LNCAP (cell line): ENCODE measurements at regions not wholly inside any gene's neighbourhood (a gene's known extent, or its start where the extent isn't known, plus 50 kb on each side); places are given as distances from the start of the nearest gene placed in this dataset.

Experiments used
- TF ChIP-seq, protein P1 (sequence below): fragments of 450-650 bp; IDR thresholded peaks from 2 replicates; pipeline ENCODE4 v1.5.1; 2017; ENCODE audit warnings: mild to moderate bottlenecking

DNA sequence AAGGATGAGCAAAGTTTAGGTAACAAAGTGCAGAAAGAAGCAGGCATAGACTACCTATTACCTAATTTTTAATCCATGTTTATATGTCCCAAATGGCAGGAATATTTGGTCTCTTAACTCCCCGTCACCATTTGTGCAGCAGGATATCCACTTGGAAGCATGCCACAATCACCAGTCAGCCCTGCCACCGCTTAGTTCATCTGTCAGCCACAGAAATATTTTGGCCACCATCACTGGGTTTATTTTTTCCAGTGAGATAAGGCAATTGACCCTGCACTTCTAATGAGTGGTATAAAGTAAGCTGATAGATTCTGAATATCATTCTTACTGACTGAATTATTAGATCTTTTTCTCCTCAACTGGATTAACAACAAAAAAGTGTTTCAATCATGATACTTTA is 152.9 kb upstream of the SOX2 start:
- TF ChIP-seq, protein P1, sequence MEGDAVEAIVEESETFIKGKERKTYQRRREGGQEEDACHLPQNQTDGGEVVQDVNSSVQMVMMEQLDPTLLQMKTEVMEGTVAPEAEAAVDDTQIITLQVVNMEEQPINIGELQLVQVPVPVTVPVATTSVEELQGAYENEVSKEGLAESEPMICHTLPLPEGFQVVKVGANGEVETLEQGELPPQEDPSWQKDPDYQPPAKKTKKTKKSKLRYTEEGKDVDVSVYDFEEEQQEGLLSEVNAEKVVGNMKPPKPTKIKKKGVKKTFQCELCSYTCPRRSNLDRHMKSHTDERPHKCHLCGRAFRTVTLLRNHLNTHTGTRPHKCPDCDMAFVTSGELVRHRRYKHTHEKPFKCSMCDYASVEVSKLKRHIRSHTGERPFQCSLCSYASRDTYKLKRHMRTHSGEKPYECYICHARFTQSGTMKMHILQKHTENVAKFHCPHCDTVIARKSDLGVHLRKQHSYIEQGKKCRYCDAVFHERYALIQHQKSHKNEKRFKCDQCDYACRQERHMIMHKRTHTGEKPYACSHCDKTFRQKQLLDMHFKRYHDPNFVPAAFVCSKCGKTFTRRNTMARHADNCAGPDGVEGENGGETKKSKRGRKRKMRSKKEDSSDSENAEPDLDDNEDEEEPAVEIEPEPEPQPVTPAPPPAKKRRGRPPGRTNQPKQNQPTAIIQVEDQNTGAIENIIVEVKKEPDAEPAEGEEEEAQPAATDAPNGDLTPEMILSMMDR: no peak

DNA sequence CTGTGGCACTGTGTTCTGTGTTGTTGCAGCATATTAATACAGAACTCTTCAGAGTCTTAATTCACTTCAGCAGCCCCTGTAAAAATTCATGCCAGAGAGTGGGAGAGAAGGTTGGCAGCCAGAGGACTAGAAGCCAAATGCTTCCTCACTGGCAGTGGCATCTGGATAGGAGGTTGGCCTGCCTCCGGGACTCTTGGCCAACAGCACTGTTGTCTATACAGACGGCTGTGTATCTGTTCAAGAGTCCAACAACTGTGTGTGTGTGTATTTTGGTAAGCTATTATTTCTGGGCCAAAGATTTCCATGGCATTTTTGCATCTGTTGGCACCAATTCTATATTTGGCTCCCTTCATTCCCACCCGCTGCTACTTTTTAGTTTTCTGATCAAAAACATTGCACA is 156.0 kb upstream of the SOX2 start:
- TF ChIP-seq, protein P1: no peak

DNA sequence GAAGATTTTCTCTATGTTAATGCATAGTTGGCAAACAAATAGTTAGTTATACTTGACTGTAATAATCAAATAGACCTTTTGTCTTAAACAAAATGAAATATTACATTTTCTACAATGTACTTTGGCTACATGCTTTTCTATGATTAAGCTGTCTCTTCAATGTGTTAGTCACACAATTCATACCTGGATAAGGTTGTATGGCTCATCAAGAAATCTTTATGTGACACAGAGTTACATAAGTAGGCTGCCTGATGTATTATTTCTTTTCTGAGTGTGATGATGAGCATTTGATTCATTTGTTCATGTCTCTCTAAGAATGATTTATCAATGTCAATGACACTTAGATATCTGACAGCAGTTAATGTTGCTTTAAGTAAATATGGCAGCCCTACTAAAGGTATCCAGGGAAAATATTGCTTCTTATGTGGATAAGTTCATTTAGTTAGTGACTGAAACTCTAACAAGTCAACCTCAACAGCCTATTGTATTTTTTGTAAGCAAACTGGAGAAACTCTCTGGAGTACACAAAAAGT is 157.4 kb upstream of the SOX2 start:
- TF ChIP-seq, protein P1: no peak

DNA sequence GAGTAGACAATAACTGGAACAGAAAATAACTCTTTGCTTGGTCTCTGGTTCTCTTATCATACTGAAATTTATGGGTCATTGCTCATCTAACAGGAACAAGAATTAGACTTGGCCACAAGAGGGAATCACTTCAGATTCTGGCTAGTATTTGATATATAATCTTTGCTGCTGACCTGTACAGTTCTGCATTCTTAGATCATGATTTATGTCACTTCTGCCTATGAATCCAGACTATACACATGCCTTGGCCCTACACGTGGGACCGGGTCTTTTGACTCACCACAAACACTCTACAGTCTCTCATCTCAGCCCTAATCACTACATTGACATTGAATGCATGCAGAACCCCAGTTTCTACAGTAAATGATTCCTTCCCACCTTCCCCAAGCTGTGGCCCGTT is 162.5 kb upstream of the SOX2 start:
- TF ChIP-seq, protein P1: no peak

DNA sequence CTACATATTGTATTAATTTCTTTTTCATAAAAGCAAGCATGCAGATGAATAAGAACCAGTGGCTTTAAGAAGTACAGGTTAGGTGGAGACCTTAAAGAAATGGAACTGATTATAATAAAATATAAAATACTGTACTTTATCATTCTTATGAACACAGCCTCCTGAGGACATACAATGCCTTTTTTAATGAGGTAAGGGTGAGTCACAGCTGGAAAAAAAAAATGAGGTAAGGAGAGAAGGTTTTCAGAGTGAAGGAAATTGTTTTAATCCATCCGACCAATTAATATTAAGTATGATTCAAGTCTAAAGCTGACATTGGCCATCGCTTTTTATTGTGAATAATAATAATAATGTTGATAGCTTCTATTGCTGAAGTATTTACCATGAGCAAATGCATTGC is 170.3 kb upstream of the SOX2 start:
- TF ChIP-seq, protein P1: no peak

DNA sequence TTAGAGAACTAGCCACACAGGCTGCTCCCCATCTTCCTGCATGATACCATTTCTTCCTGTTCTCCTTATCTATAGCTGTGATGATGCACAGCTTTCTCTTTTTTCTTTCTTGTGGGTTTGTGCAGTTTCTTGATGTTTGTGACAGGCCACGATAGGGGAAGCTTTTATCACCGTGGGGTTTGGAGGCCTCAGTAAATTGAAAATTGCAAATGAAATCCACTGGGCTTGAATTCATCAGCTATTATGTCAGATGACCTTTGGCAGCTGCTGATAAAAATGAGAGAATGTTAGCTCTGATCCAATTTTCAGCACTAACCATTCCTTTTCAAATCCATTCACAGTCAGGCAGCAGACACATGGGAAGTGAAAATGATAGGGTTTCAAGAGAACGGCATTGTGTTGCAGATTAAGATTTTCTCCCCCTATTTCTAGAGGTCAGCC is 176.9 kb upstream of the SOX2 start:
- TF ChIP-seq, protein P1: no peak

DNA sequence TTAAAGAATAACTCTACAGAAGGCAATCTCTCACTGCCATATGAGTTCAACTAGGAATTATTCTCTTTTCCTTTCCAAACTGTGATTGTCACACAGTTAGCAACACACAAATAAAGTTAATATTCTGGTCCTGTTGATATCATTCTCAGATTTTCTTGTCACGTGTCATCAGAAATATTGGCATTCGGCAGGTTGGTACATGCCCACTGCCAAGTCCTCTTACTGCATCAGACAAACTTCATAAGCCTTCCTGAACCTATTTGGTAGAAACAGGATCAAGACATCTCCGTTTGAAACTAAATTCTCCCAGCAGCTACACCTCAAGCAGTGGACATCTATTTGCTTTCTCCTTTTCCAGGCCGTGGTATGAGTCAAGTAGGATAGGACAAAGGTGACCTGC is 177.9 kb upstream of the SOX2 start:
- TF ChIP-seq, protein P1: no peak

DNA sequence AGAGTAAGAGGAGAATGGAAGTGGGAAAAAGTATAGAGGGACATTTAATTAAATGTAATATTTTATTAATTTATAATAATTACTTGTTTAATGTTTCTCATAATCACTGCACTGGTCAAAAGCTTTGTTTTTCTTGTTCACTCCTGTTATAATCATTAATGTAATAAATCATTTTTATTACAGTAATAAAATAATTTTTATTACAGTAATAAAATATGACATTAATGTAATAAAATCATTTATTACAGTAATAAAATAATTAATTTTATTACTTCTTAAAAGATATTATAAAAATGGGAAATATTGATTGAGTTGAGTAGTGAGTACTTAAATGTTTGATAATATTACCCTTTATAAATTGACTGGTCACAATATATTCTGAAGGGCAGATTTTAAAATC is 181.1 kb upstream of the SOX2 start:
- TF ChIP-seq, protein P1: no peak
